ENCODE measurements at regions not wholly inside any gene's neighbourhood (a gene's known extent, or its start where the extent isn't known, plus 50 kb on each side); places are given as distances from the start of the nearest gene placed in this dataset.

DNA sequence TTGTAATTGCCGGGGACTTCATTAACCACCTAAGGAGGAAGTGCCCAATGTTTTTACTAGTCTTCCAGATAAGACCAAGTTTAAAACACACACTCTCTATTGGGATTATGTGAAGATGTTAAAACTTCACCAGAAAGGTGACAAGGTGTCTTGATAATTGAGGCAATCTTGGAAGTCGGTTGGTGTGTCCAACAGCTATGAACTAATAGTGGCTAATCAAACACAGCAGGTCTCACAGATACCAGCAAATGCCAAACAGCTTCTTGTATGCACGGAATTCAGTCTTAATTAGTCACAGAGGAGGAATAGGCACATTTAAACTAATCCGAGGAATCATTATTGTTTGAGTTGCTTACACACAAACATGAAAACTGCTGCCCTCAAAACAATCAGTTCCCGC, 214.5 kb downstream of the SEC61B start:
- Histone ChIP-seq H3K14ac (ENCODE audit: insufficient read depth, low read length) (no peak overlapping the region), H2BK5ac (ENCODE audit: insufficient read length, low read length) (no peak overlapping the region), H4K8ac (replicated peaks; ENCODE audit: insufficient read length, low read depth, low read length) (no peak overlapping the region), H3K27me3 (ENCODE audit: insufficient read depth, low read length) (no peaks in the 10 kb centered on the region), H4K20me1 (ENCODE audit: control insufficient read depth, insufficient read depth, insufficient read length) (no peaks in the 10 kb centered on the region), H3K27ac (ENCODE audit: insufficient read length, low read depth, low read length) (no peak overlapping the region), H2BK120ac (ENCODE audit: low read depth, low read length, poor library complexity, severe bottlenecking) (no peak overlapping the region), H3K79me2 (ENCODE audit: insufficient read depth, low read length) (no peaks in the 10 kb centered on the region), H4K5ac (ENCODE audit: insufficient read length, low read depth, low read length) (no peak overlapping the region), H3K4me2 (ENCODE audit: insufficient read depth, insufficient read length, low read length) (no peak overlapping the region), H2BK12ac (ENCODE audit: insufficient read length, low read depth, low read length) (no peak overlapping the region), H3K79me1 (ENCODE audit: insufficient read depth, low read depth, low read length, poor library complexity, severe bottlenecking) (no peaks in the 10 kb centered on the region), H3K9ac (ENCODE audit: extremely low read depth, insufficient read length, low read length) (no peak overlapping the region), H3K56ac (ENCODE audit: insufficient read length, low read depth, low read length) (no peak overlapping the region), H3T11ph (ENCODE audit: low read length) (no peak overlapping the region), H2BK20ac (ENCODE audit: low read depth, low read length, poor library complexity, severe bottlenecking) (no peak overlapping the region), H3K23ac (ENCODE audit: insufficient read length, low read depth, low read length) (no peak overlapping the region), H2BK15ac (ENCODE audit: low read depth, low read length) (no peak overlapping the region; the same call in 1 of the 2 replicates), H2AFZ (ENCODE audit: low read length) (no peak overlapping the region), H3K18ac (ENCODE audit: insufficient read length, low read depth, low read length) (no peak overlapping the region), H3K4ac (ENCODE audit: low read depth, low read length) (no peak overlapping the region), H3K23me2 (ENCODE audit: insufficient read length, low read depth, low read length, poor library complexity, severe bottlenecking) (no peaks in the 10 kb centered on the region), H3K9me3 (ENCODE audit: control insufficient read depth, low read depth, low read length) (no peaks in the 10 kb centered on the region), H3K4me1 (ENCODE audit: insufficient read depth, low read length) (peaks cover 2% of the 10 kb centered on the region; the same call in 1 of the 2 replicates), H4K91ac (ENCODE audit: insufficient read length, low read depth, low read length) (no peak overlapping the region), H2AK5ac (ENCODE audit: insufficient read length, low read length) (no peak overlapping the region)
- no peak for TF ChIP-seq CTCF (conservative IDR thresholded peaks at IDR 0.05)
- no peak overlapping the region; a peak in 1 of 5 replicates for H3K4me3 Mint-ChIP-seq
- peaks cover 0 to 19% of the 10 kb centered on the region in 2 experiments; a peak in 2 of 4 replicates for H3K4me1 Mint-ChIP-seq
- no peaks in the 10 kb centered on the region for H3K36me3 Mint-ChIP-seq (ENCODE audit: insufficient read depth in 1 of 3, low read depth in 3 of 3)
- no peak for DNase-seq
- no CpG with 5 or more reads among the region's 5 CpGs for WGBS (ENCODE audit: extremely low coverage, insufficient read length, low lambda C conversion rate)
- H3K27me3 Mint-ChIP-seq (ENCODE audit: low read depth): peaks cover 3% of the 10 kb centered on the region
- H3K9me3 Mint-ChIP-seq: no peaks in the 10 kb centered on the region
- no peak overlapping the region for H3K27ac Mint-ChIP-seq
